ENCODE measurements at regions not wholly inside any gene's neighbourhood (a gene's known extent, or its start where the extent isn't known, plus 50 kb on each side); places are given as distances from the start of the nearest gene placed in this dataset.
"Not testable (repeated sequence)": the region's sequence is repeated elsewhere in the genome, so short reads cannot be mapped to it uniquely, and the experiment has no call there.

DNA sequence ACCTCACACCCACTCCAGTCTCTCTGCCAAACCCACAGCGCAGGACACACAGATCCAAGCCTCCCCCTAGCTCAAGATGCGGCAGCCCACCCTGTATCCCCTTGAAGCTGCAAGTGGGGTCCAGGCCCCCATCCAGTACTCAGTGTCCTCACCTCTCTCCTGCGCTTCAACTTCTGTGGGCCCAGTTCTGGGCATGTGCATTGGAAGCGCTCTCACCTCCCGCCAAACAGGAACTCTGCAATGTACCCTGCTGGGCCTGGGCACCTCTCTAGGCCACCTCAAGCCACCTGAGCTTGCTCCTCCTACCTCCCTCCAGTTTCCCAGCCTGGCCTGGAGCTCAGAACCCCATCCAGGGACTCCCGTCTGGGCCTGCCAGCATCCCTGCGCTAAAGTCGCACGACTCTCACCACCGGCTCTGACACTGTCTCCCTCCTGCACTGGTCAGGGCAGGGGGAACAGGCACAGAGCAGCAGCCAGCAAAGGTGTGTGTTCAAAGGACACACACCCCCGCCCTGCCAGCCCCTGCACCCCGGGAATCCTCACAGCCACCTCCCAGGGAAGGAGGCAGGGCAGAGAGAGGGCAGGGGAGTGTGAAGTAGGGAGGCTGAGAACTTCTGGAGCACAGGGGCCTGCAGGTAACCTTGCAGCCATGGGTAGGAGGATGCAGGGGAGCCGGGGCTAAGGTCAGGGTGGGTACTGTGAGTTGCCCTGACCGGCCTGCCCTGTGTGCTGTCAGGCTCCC lies 51.7 kb upstream of the MSMB start:
- TF ChIP-seq CSDC2 (CRISPR knock-in tag; IDR thresholded peaks at IDR 0.05) (no peak), RARB (CRISPR knock-in tag; IDR thresholded peaks at IDR 0.05) (no peak), POU6F1 (CRISPR knock-in tag; IDR thresholded peaks at IDR 0.05; ENCODE audit: borderline replicate concordance, low read depth) (no peak), ESRRG (CRISPR knock-in tag; IDR thresholded peaks at IDR 0.05) (no peak), ZNF8 (CRISPR knock-in tag; IDR thresholded peaks at IDR 0.05) (no peak), ZC3H10 (CRISPR knock-in tag; IDR thresholded peaks at IDR 0.05) (no peak), ZFP30 (CRISPR knock-in tag; IDR thresholded peaks at IDR 0.05) (no peak), SNAI2 (CRISPR knock-in tag; IDR thresholded peaks at IDR 0.05) (no peak), TSHZ2 (CRISPR knock-in tag; IDR thresholded peaks at IDR 0.05) (no peak), GLIS3 (CRISPR knock-in tag; IDR thresholded peaks at IDR 0.05) (no peak), ZNF70 (CRISPR knock-in tag; IDR thresholded peaks at IDR 0.05) (no peak), TOX (CRISPR knock-in tag; IDR thresholded peaks at IDR 0.05; ENCODE audit: borderline replicate concordance) (no peak), ZNF565 (CRISPR knock-in tag; conservative IDR thresholded peaks at IDR 0.05; ENCODE audit: low read depth) (no peak), BACH2 (CRISPR knock-in tag; IDR thresholded peaks at IDR 0.05; ENCODE audit: borderline replicate concordance) (no peak), ZFP3 (CRISPR knock-in tag; IDR thresholded peaks at IDR 0.05) (no peak)
- TF ChIP-seq, protein P1, sequence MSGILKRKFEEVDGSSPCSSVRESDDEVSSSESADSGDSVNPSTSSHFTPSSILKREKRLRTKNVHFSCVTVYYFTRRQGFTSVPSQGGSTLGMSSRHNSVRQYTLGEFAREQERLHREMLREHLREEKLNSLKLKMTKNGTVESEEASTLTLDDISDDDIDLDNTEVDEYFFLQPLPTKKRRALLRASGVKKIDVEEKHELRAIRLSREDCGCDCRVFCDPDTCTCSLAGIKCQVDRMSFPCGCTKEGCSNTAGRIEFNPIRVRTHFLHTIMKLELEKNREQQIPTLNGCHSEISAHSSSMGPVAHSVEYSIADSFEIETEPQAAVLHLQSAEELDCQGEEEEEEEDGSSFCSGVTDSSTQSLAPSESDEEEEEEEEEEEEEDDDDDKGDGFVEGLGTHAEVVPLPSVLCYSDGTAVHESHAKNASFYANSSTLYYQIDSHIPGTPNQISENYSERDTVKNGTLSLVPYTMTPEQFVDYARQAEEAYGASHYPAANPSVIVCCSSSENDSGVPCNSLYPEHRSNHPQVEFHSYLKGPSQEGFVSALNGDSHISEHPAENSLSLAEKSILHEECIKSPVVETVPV (CRISPR knock-in tag; IDR thresholded peaks at IDR 0.05): no peak
- TF ChIP-seq, protein P2, sequence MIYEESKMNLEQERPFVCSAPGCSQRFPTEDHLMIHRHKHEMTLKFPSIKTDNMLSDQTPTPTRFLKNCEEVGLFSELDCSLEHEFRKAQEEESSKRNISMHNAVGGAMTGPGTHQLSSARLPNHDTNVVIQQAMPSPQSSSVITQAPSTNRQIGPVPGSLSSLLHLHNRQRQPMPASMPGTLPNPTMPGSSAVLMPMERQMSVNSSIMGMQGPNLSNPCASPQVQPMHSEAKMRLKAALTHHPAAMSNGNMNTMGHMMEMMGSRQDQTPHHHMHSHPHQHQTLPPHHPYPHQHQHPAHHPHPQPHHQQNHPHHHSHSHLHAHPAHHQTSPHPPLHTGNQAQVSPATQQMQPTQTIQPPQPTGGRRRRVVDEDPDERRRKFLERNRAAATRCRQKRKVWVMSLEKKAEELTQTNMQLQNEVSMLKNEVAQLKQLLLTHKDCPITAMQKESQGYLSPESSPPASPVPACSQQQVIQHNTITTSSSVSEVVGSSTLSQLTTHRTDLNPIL (CRISPR knock-in tag; IDR thresholded peaks at IDR 0.05; ENCODE audit: low read depth): no peak
- no peak for ATAC-seq

- no peak for ATAC-seq
- TF ChIP-seq TSHZ2 (CRISPR knock-in tag; IDR thresholded peaks at IDR 0.05) (no peak), GLIS3 (CRISPR knock-in tag; IDR thresholded peaks at IDR 0.05) (no peak), PATZ1 (CRISPR knock-in tag; IDR thresholded peaks at IDR 0.05; ENCODE audit: borderline replicate concordance) (no peak), ZNF8 (CRISPR knock-in tag; IDR thresholded peaks at IDR 0.05) (no peak), ZNF565 (CRISPR knock-in tag; conservative IDR thresholded peaks at IDR 0.05; ENCODE audit: low read depth) (no peak), ZFP3 (CRISPR knock-in tag; IDR thresholded peaks at IDR 0.05) (no peak), TCF4 (CRISPR knock-in tag; IDR thresholded peaks at IDR 0.05; ENCODE audit: borderline replicate concordance) (no peak), ZNF70 (CRISPR knock-in tag; IDR thresholded peaks at IDR 0.05) (no peak), ZC3H10 (CRISPR knock-in tag; IDR thresholded peaks at IDR 0.05) (no peak), TOX (CRISPR knock-in tag; IDR thresholded peaks at IDR 0.05; ENCODE audit: borderline replicate concordance) (no peak), CSDC2 (CRISPR knock-in tag; IDR thresholded peaks at IDR 0.05) (no peak), PPARA (CRISPR knock-in tag; IDR thresholded peaks at IDR 0.05; ENCODE audit: borderline replicate concordance) (no peak)
- TF ChIP-seq, protein P1 (CRISPR knock-in tag; IDR thresholded peaks at IDR 0.05): no peak
- TF ChIP-seq, protein P2 (CRISPR knock-in tag; IDR thresholded peaks at IDR 0.05; ENCODE audit: low read depth): no peak
Measured at GRCh38 chr10:46098386-46098785, 52.3 kb upstream of the MSMB start.

DNA sequence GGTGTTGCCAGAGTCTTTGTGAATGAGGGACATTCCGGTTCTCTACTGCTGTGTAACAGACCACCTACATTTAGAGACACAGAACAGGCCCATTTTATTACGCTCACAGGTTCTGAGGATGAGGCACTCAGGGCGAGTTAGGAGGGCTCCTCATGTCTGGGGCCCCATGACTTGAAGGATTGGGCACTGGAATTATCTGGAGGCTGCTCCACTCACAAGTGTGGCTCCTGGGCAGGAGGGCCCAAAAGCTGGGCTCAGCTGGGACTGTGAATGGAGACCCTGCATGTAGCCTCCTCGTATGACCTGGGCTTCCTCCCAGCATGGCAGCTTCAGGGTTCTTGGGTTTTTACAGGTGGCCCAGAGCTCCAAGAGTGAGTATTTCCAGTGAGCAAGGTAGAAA lies 52.9 kb upstream of the MSMB start:
- not testable (repeated sequence) for ATAC-seq
